ENCODE measurements at regions not wholly inside any gene's neighbourhood (a gene's known extent, or its start where the extent isn't known, plus 50 kb on each side); places are given as distances from the start of the nearest gene placed in this dataset.

GRCh38 chr14:76930549-76930948 lies 98.0 kb downstream of the IRF2BPL start:
- H3K9ac ChIP-seq = no peak overlapping the region
- no peaks in the 10 kb centered on the region for H3K27me3 ChIP-seq (ENCODE audit: control insufficient read depth, insufficient read depth, low read length)
- no peak for TF ChIP-seq CTCF (IDR thresholded peaks at IDR 0.05)
- H3K4me1 ChIP-seq = peaks cover 60% of the 10 kb centered on the region
- H3K36me3 ChIP-seq (ENCODE audit: control insufficient read depth, insufficient read depth, low read length) = no peaks in the 10 kb centered on the region
- H3K27ac ChIP-seq = peak overlapping the region; percentile 92
- H3K9me3 ChIP-seq (ENCODE audit: control insufficient read depth, low read length) = no peaks in the 10 kb centered on the region
- H3K4me2 ChIP-seq (ENCODE audit: low read length) = no peak overlapping the region
- H3K79me2 ChIP-seq = no peaks in the 10 kb centered on the region
- H2AFZ ChIP-seq = no peak overlapping the region
- H3K4me3 ChIP-seq (ENCODE audit: low read depth, low read length) = no peak overlapping the region

DNA sequence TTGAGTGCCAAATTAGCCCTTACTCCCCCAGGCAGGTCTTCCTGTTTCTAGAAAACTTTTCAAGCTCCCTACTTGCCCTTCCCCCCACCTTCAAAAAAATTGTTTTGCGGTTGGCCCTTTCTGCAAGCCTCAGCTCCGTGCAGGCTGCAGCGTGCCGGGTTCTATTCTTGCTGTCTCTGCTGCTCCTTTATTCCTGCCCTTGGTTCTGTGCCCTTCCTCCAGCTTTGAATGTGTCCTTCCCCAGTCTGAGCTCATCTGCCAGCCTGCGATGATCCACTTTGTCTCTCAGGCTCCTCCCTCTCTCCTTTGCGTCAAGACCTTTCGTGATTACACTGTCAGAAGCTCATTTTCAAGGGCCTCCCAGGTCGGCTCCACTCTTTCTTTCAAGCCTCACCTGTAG lies 98.6 kb downstream of the IRF2BPL start:
- no peak for TF ChIP-seq CTCF (IDR thresholded peaks at IDR 0.05)
- peaks cover 67% of the 10 kb centered on the region for H3K4me1 ChIP-seq
- no peaks in the 10 kb centered on the region for H3K36me3 ChIP-seq (ENCODE audit: control insufficient read depth, insufficient read depth, low read length)
- H3K27me3 ChIP-seq (ENCODE audit: control insufficient read depth, insufficient read depth, low read length) = no peaks in the 10 kb centered on the region
- H3K4me3 ChIP-seq (ENCODE audit: low read depth, low read length) = peak overlapping the region; percentile 1
- H3K9ac ChIP-seq = no peak overlapping the region
- peak overlapping the region; percentile 53 for H2AFZ ChIP-seq
- peak overlapping the region; percentile 44 for H3K4me2 ChIP-seq (ENCODE audit: low read length)
- H3K27ac ChIP-seq = peak overlapping the region; percentile 92
- no peaks in the 10 kb centered on the region for H3K9me3 ChIP-seq (ENCODE audit: control insufficient read depth, low read length)
- no peaks in the 10 kb centered on the region for H3K79me2 ChIP-seq

DNA sequence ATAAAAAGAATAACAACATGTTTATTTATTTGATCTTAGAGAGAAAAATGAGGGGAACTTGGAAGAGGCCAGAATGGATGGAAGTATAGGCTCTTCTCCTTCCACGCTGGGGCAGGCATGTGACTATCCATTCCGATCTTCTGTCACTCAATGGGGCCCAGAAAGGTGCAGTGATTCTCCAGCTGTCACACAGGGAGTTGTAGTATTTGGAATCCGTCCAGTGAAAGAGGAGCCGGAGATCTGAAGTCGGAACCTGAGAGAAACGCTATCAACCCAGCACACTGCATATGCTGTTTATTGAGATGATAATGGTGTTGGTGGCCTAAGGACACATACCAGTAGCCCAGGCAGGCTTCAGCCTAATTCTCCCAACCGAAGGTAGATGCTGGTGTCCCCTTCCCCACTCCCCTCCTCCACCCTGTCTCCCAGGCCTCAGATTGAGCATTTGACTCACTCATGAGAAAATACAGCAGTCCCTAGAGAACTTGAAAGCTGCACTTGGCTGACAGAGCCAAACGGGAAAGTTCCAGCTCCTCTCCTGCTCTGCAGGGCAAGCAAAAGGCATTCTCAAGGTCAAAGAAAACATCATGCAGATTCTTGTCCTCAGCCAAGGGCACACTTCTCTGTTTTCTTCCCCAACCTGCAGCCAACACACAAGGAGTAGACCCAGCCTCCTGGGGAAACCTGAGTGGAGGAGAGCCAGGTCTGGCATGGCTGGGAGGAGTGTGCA lies 100.4 kb downstream of the IRF2BPL start:
- no peaks in the 10 kb centered on the region for H3K27me3 ChIP-seq (ENCODE audit: control insufficient read depth, insufficient read depth, low read length)
- H3K4me1 ChIP-seq = peaks cover 80% of the 10 kb centered on the region
- H3K9ac ChIP-seq = no peak overlapping the region
- peak overlapping the region; percentile 69 for H2AFZ ChIP-seq
- no peak overlapping the region for H3K4me3 ChIP-seq (ENCODE audit: low read depth, low read length)
- no peak for TF ChIP-seq CTCF (IDR thresholded peaks at IDR 0.05)
- peak overlapping the region; percentile 92 for H3K27ac ChIP-seq
- H3K9me3 ChIP-seq (ENCODE audit: control insufficient read depth, low read length) = no peaks in the 10 kb centered on the region
- H3K79me2 ChIP-seq = no peaks in the 10 kb centered on the region
- H3K4me2 ChIP-seq (ENCODE audit: low read length) = peak overlapping the region; percentile 13
- H3K36me3 ChIP-seq (ENCODE audit: control insufficient read depth, insufficient read depth, low read length) = no peaks in the 10 kb centered on the region

- no peak overlapping the region for H3K4me2 ChIP-seq (ENCODE audit: low read length)
- H3K27ac ChIP-seq = peak overlapping the region; percentile 100
- peaks cover 81% of the 10 kb centered on the region for H3K4me1 ChIP-seq
Measured at GRCh38 chr14:76926521-76927251, 100.5 kb downstream of the LRRC74A start.

More at GRCh38 chr14:76926521-76927251, 100.5 kb downstream of the LRRC74A start:
- Histone ChIP-seq H3K36me3 (ENCODE audit: control insufficient read depth, insufficient read depth, low read length) (no peaks in the 10 kb centered on the region), H3K9ac (no peak overlapping the region), H3K9me3 (ENCODE audit: control insufficient read depth, low read length) (no peaks in the 10 kb centered on the region), H2AFZ (peak overlapping the region; percentile 43), H3K4me3 (ENCODE audit: low read depth, low read length) (no peak overlapping the region), H3K79me2 (no peaks in the 10 kb centered on the region), H3K27me3 (ENCODE audit: control insufficient read depth, insufficient read depth, low read length) (no peaks in the 10 kb centered on the region)
- no peak for TF ChIP-seq CTCF (IDR thresholded peaks at IDR 0.05)

All from parathyroid adenoma (tissue), 2 donors.